Panc1 (cell line): ENCODE measurements at regions not wholly inside any gene's neighbourhood (a gene's known extent, or its start where the extent isn't known, plus 50 kb on each side); places are given as distances from the start of the nearest gene placed in this dataset.

Experiments used
- POLR2AphosphoS5 ChIP-seq: IDR thresholded peaks from 2 replicates; pipeline ENCODE4 v1.6.1; 2012; ENCODE audit warnings: mild to moderate bottlenecking, low read depth, low read length, moderate library complexity
- REST ChIP-seq, 2 experiments: IDR thresholded peaks; 2 replicates each; pipeline ENCODE4 v1.6.1; 2011 to 2012; ENCODE audit warnings: low read depth in 2 of 2, control low read depth in 1 of 2, low read length in 1 of 2, mild to moderate bottlenecking in 1 of 2, moderate library complexity in 1 of 2; ENCODE audit not compliant: insufficient read depth in 1 of 2

GRCh38 chr2:18422432-18423165, 137.9 kb downstream of the RDH14 start:
- TF ChIP-seq POLR2AphosphoS5 (no peak), REST (IDR thresholded peaks at IDR 0.05; ENCODE audit: insufficient read depth in 1 of 2, low read depth in 2 of 2, low read length in 1 of 2) (no peak)
